ENCODE measurements at regions not wholly inside any gene's neighbourhood (a gene's known extent, or its start where the extent isn't known, plus 50 kb on each side); places are given as distances from the start of the nearest gene placed in this dataset.

GRCh38 chr13:64090311-64090710 is 2674.7 kb upstream of the PCDH20 start:
- H3K4me3 ChIP-seq (ENCODE audit: low read length, poor library complexity, severe bottlenecking), result no peak overlapping the region
- H3K9ac ChIP-seq (ENCODE audit: low read depth, low read length, poor library complexity, severe bottlenecking), result no peak overlapping the region
- H4K20me1 ChIP-seq (ENCODE audit: insufficient read depth, low read length, poor library complexity, severe bottlenecking), result no peaks in the 10 kb centered on the region
- H3K36me3 ChIP-seq (ENCODE audit: insufficient read depth, low read length), result no peaks in the 10 kb centered on the region
- H3K27me3 ChIP-seq (ENCODE audit: insufficient read depth, low read length, poor library complexity, severe bottlenecking), result no peaks in the 10 kb centered on the region
- no peak overlapping the region for H3K4me2 ChIP-seq (ENCODE audit: low read depth, low read length, poor library complexity, severe bottlenecking)
- H3K9me3 ChIP-seq (ENCODE audit: insufficient read depth, low read depth, low read length), result no peaks in the 10 kb centered on the region
- no peaks in the 10 kb centered on the region for H3K9me2 ChIP-seq (replicated peaks; ENCODE audit: low read depth, low read length)
- H3K4me1 ChIP-seq (ENCODE audit: insufficient read depth, low read length, poor library complexity, severe bottlenecking), result no peaks in the 10 kb centered on the region
- H3K79me2 ChIP-seq (ENCODE audit: insufficient read depth, low read length), result no peaks in the 10 kb centered on the region
- no peak overlapping the region for H2AFZ ChIP-seq (ENCODE audit: low read length)
- H3F3A ChIP-seq (ENCODE audit: low read depth), result no peaks in the 10 kb centered on the region
- TF ChIP-seq EZH2phosphoT487 (IDR thresholded peaks at IDR 0.05; ENCODE audit: borderline replicate concordance), result no peak
- TF ChIP-seq, protein P1, sequence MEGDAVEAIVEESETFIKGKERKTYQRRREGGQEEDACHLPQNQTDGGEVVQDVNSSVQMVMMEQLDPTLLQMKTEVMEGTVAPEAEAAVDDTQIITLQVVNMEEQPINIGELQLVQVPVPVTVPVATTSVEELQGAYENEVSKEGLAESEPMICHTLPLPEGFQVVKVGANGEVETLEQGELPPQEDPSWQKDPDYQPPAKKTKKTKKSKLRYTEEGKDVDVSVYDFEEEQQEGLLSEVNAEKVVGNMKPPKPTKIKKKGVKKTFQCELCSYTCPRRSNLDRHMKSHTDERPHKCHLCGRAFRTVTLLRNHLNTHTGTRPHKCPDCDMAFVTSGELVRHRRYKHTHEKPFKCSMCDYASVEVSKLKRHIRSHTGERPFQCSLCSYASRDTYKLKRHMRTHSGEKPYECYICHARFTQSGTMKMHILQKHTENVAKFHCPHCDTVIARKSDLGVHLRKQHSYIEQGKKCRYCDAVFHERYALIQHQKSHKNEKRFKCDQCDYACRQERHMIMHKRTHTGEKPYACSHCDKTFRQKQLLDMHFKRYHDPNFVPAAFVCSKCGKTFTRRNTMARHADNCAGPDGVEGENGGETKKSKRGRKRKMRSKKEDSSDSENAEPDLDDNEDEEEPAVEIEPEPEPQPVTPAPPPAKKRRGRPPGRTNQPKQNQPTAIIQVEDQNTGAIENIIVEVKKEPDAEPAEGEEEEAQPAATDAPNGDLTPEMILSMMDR (conservative IDR thresholded peaks at IDR 0.05; ENCODE audit: low read length), result no peak

DNA sequence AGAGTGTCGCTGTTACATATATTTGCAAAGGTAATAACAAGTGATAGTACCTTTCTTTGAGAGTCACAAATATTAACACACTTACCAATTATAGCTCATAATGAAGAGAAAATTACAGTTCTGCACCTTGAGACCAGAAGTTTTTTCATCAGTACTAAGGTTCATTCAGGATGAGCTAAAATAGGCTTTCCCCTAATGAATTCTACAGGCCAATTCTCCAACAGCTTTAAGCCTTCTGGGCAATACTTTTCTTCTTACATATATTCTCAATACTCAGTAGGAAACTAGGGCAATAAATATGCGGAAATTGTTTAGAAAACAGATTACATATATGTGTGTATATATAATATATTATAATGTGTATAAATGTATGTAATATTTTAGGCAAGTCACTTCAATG is 2672.8 kb upstream of the PCDH20 start:
- H3K4me2 ChIP-seq (ENCODE audit: low read depth, low read length, poor library complexity, severe bottlenecking), result no peak overlapping the region
- no peak overlapping the region for H3K9ac ChIP-seq (ENCODE audit: low read depth, low read length, poor library complexity, severe bottlenecking)
- H3K79me2 ChIP-seq (ENCODE audit: insufficient read depth, low read length), result no peaks in the 10 kb centered on the region
- H3K4me3 ChIP-seq (ENCODE audit: low read length, poor library complexity, severe bottlenecking), result no peak overlapping the region
- no peak overlapping the region; the same call in 1 of the 2 replicates for H2AFZ ChIP-seq (ENCODE audit: low read length)
- H3K9me2 ChIP-seq (replicated peaks; ENCODE audit: low read depth, low read length), result no peaks in the 10 kb centered on the region
- H3K36me3 ChIP-seq (ENCODE audit: insufficient read depth, low read length), result no peaks in the 10 kb centered on the region
- no peaks in the 10 kb centered on the region for H3F3A ChIP-seq (ENCODE audit: low read depth)
- H3K9me3 ChIP-seq (ENCODE audit: insufficient read depth, low read depth, low read length), result no peaks in the 10 kb centered on the region
- TF ChIP-seq, protein P1 (conservative IDR thresholded peaks at IDR 0.05; ENCODE audit: low read length), result no peak
- no peak for TF ChIP-seq EZH2phosphoT487 (IDR thresholded peaks at IDR 0.05; ENCODE audit: borderline replicate concordance)
- no peaks in the 10 kb centered on the region for H4K20me1 ChIP-seq (ENCODE audit: insufficient read depth, low read length, poor library complexity, severe bottlenecking)
- no peaks in the 10 kb centered on the region for H3K4me1 ChIP-seq (ENCODE audit: insufficient read depth, low read length, poor library complexity, severe bottlenecking)
- H3K27me3 ChIP-seq (ENCODE audit: insufficient read depth, low read length, poor library complexity, severe bottlenecking), result no peaks in the 10 kb centered on the region

GRCh38 chr13:64087624-64088023 is 2672.0 kb upstream of the PCDH20 start:
- no peak overlapping the region for H3K4me2 ChIP-seq (ENCODE audit: low read depth, low read length, poor library complexity, severe bottlenecking)
- H3K9ac ChIP-seq (ENCODE audit: low read depth, low read length, poor library complexity, severe bottlenecking), result no peak overlapping the region
- no peaks in the 10 kb centered on the region for H4K20me1 ChIP-seq (ENCODE audit: insufficient read depth, low read length, poor library complexity, severe bottlenecking)
- H3F3A ChIP-seq (ENCODE audit: low read depth), result no peaks in the 10 kb centered on the region
- no peaks in the 10 kb centered on the region for H3K9me2 ChIP-seq (replicated peaks; ENCODE audit: low read depth, low read length)
- H3K9me3 ChIP-seq (ENCODE audit: insufficient read depth, low read depth, low read length), result 0 out of 2 replicates have a peak, but pooled peaks cover 2% of the 10 kb centered on the region
- no peaks in the 10 kb centered on the region for H3K27me3 ChIP-seq (ENCODE audit: insufficient read depth, low read length, poor library complexity, severe bottlenecking)
- H3K79me2 ChIP-seq (ENCODE audit: insufficient read depth, low read length), result no peaks in the 10 kb centered on the region
- TF ChIP-seq, protein P1 (conservative IDR thresholded peaks at IDR 0.05; ENCODE audit: low read length), result no peak
- TF ChIP-seq EZH2phosphoT487 (IDR thresholded peaks at IDR 0.05; ENCODE audit: borderline replicate concordance), result no peak
- no peaks in the 10 kb centered on the region for H3K4me1 ChIP-seq (ENCODE audit: insufficient read depth, low read length, poor library complexity, severe bottlenecking)
- no peak overlapping the region for H3K4me3 ChIP-seq (ENCODE audit: low read length, poor library complexity, severe bottlenecking)
- H3K36me3 ChIP-seq (ENCODE audit: insufficient read depth, low read length), result no peaks in the 10 kb centered on the region
- H2AFZ ChIP-seq (ENCODE audit: low read length), result no peak overlapping the region

Measured in Loucy (cell line).